HCT116 (cell line): ENCODE measurements at regions not wholly inside any gene's neighbourhood (a gene's known extent, or its start where the extent isn't known, plus 50 kb on each side); places are given as distances from the start of the nearest gene placed in this dataset.

Source experiments
- ATAC-seq: fragments of 200-7000 bp; cut with Tn5 transposase; 2 replicates; pipeline ENCODE4 v1.9.1; 2020; ENCODE audit warnings: mild to moderate bottlenecking, moderate library complexity
- BruUV-seq: library from RNA; stranded (reverse); fragments of 400-500 nt; replicated peaks from 2 replicates; lab custom pipeline; 2021; lab: Mats Ljungman, UMichigan
- CTCF ChIA-PET: fragments of 300-600 bp; sonication (Branson Sonifier 250); formaldehyde crosslinking; loops from one replicate; lab custom pipeline; 2021; ENCODE audit warnings: antibody characterized with exemption; lab: Charles Lee
- POLR2A ChIA-PET: fragments of 300-600, 350-600 bp; sonication (Branson Sonifier 250); formaldehyde crosslinking; loops from one replicate; lab custom pipeline; 2021; ENCODE audit warnings: antibody characterized with exemption; lab: Charles Lee
- RAD21 ChIA-PET, 2 experiments: fragments of 300-600 bp; sonication (Branson Sonifier 250); formaldehyde crosslinking; loops; one replicate each; lab custom pipeline; 2023; ENCODE audit warnings: low total read pairs in 2 of 2; ENCODE audit not compliant: uncharacterized antibody in 2 of 2, unreplicated experiment in 2 of 2, low non-redundant PET in 1 of 2; lab: Charles Lee
- DNase-seq: peaks from one replicate; pipeline ENCODE4 v3.0.0-alpha.2; 2010; ENCODE audit warnings: low read depth, low spot score
- H2AFZ ChIP-seq: fragments of 200-600 bp; shearing (Covaris generic), sonication (generic); 2 replicates; pipeline ENCODE4 v1.6.1; 2017; ENCODE audit warnings: low read depth, mixed run types, mixed read lengths, antibody characterized with exemption, low read length; ENCODE audit not compliant: poor library complexity, severe bottlenecking
- H3K27ac ChIP-seq: 2 replicates; pipeline ENCODE4 v1.5.1; 2012; ENCODE audit warnings: low read depth, low read length
- H3K27me3 ChIP-seq: fragments of 200-600 bp; sonication (generic); 2 replicates; pipeline ENCODE4 v1.6.1; 2016; ENCODE audit warnings: mixed run types, low read length, mixed read lengths; ENCODE audit not compliant: insufficient read depth
- H3K36me3 ChIP-seq, 2 experiments: fragments of 200-500 bp in 1 of 2; fragments of 200-600 bp in 1 of 2; sonication (Bioruptor generic) in 1 of 2; sonication (generic) in 1 of 2; 2 replicates each; pipeline versions ENCODE4 v1.5.1 to v1.6.1; 2014 to 2016; ENCODE audit warnings: low read length in 2 of 2, inconsistent platforms in 1 of 2, mixed read lengths in 1 of 2, mixed run types in 1 of 2; ENCODE audit not compliant: insufficient read depth in 2 of 2, control insufficient read depth in 1 of 2
- H3K4me1 ChIP-seq, 2 experiments: fragments of 200-600 bp in 1 of 2; sonication (generic) in 1 of 2; 2 replicates each; pipeline versions ENCODE4 v1.5.1 to v1.6.1; 2012 to 2017; ENCODE audit warnings: low read length in 2 of 2, inconsistent platforms in 1 of 2, mild to moderate bottlenecking in 1 of 2, mixed read lengths in 1 of 2, mixed run types in 1 of 2, moderate library complexity in 1 of 2; ENCODE audit not compliant: insufficient read depth in 2 of 2, control insufficient read depth in 1 of 2
- H3K4me2 ChIP-seq: fragments of 200-600 bp; sonication (generic); 2 replicates; pipeline ENCODE4 v1.6.1; 2017; ENCODE audit warnings: mixed run types, low read length, mixed read lengths
- H3K4me3 ChIP-seq, 2 experiments: fragments of 200-600 bp in 1 of 2; sonication (generic) in 1 of 2; replicated peaks in 1 of 2; 2 replicates each; pipeline ENCODE4 v1.5.1; 2011 to 2016; ENCODE audit warnings: low read length in 2 of 2, control low read depth in 1 of 2, low read depth in 1 of 2, mild to moderate bottlenecking in 1 of 2, mixed read lengths in 1 of 2, mixed run types in 1 of 2
- H3K79me2 ChIP-seq: fragments of 200-600 bp; sonication (generic); 2 replicates; pipeline ENCODE4 v1.6.1; 2017; ENCODE audit warnings: mild to moderate bottlenecking, mixed run types, low read length, moderate library complexity, mixed read lengths; ENCODE audit not compliant: insufficient read depth
- H3K9ac ChIP-seq: fragments of 200-600 bp; sonication (generic); 2 replicates; pipeline ENCODE4 v1.6.1; 2016; ENCODE audit warnings: low read length, mixed read lengths
- H3K9me2 ChIP-seq: fragments of 200-600 bp; sonication (generic), shearing (Covaris generic); 2 replicates; pipeline ENCODE4 v1.6.1; 2017; ENCODE audit warnings: mixed run types, mild to moderate bottlenecking, moderate library complexity; ENCODE audit not compliant: insufficient read depth
- H3K9me3 ChIP-seq, 2 experiments: fragments of 200-500 bp in 1 of 2; fragments of 200-600 bp in 1 of 2; sonication (Bioruptor generic) in 1 of 2; sonication (generic) in 1 of 2; 2 replicates each; pipeline ENCODE4 v1.6.1; 2014 to 2017; ENCODE audit warnings: low read length in 2 of 2, mixed read lengths in 2 of 2, inconsistent platforms in 1 of 2, low read depth in 1 of 2, mild to moderate bottlenecking in 1 of 2, mixed run types in 1 of 2, moderate library complexity in 1 of 2; ENCODE audit not compliant: control insufficient read depth in 1 of 2, insufficient read depth in 1 of 2
- H4K20me1 ChIP-seq: fragments of 200-600 bp; sonication (generic), shearing (Covaris generic); 2 replicates; pipeline ENCODE4 v1.6.1; 2017; ENCODE audit warnings: mixed run types, mild to moderate bottlenecking, moderate library complexity; ENCODE audit not compliant: insufficient read depth
- CBX3 ChIP-seq: IDR thresholded peaks from 2 replicates; pipeline ENCODE4 v1.6.1; 2012; ENCODE audit warnings: low read depth
- CEBPB ChIP-seq: IDR thresholded peaks from 2 replicates; pipeline ENCODE4 v1.6.1; 2012; ENCODE audit warnings: low read depth
- EGR1 ChIP-seq: IDR thresholded peaks from 2 replicates; pipeline ENCODE4 v1.6.1; 2012; ENCODE audit warnings: low read depth
- EZH2 ChIP-seq: fragments of 200-600 bp; sonication (generic); IDR thresholded peaks from 2 replicates; pipeline ENCODE4 v1.6.1; 2017; ENCODE audit warnings: antibody characterized with exemption, mixed run types
- EZH2phosphoT487 ChIP-seq: fragments of 200-600 bp; IDR thresholded peaks from 2 replicates; pipeline ENCODE4 v1.6.1; 2018; ENCODE audit warnings: antibody characterized with exemption, borderline replicate concordance
- FOSL1 ChIP-seq: IDR thresholded peaks from 2 replicates; pipeline ENCODE4 v1.6.1; 2012; ENCODE audit warnings: low read depth
- JUND ChIP-seq: IDR thresholded peaks from 2 replicates; pipeline ENCODE4 v1.6.1; 2012
- POLR2A ChIP-seq: IDR thresholded peaks from 2 replicates; pipeline ENCODE4 v1.7.0; 2011; ENCODE audit warnings: borderline replicate concordance; ENCODE audit not compliant: insufficient read depth, insufficient read length; ENCODE audit errors: extremely low read depth
- RAD21 ChIP-seq: IDR thresholded peaks from 2 replicates; pipeline ENCODE4 v1.6.1; 2012; ENCODE audit warnings: low read depth, mild to moderate bottlenecking
- SIN3A ChIP-seq: IDR thresholded peaks from 2 replicates; pipeline ENCODE4 v1.6.1; 2012; ENCODE audit warnings: low read depth
- SRF ChIP-seq: IDR thresholded peaks from 2 replicates; pipeline ENCODE4 v1.6.1; 2012; ENCODE audit warnings: low read depth
- TCF7L2 ChIP-seq: IDR thresholded peaks from 2 replicates; pipeline ENCODE4 v1.7.0; 2011; ENCODE audit warnings: borderline replicate concordance, inconsistent platforms; ENCODE audit not compliant: insufficient read depth, insufficient read length; ENCODE audit errors: extremely low read depth
- YY1 ChIP-seq: IDR thresholded peaks from 2 replicates; pipeline ENCODE4 v1.6.1; 2011; ENCODE audit warnings: low read length, low read depth, moderate library complexity, mild to moderate bottlenecking; ENCODE audit not compliant: insufficient replicate concordance; ENCODE audit errors: extremely low read depth
- ZFX ChIP-seq: fragments of 450-650 bp; IDR thresholded peaks from 2 replicates; pipeline ENCODE4 v1.6.1; 2017
- ZNF274 ChIP-seq: fragments of 200-500 bp; sonication (Bioruptor generic); IDR thresholded peaks from 2 replicates; pipeline ENCODE4 v1.6.1; 2014; ENCODE audit warnings: mild to moderate bottlenecking, low read depth, low read length, inconsistent platforms
- intact Hi-C: fragments of 100-400 bp; cut with micrococcal nuclease; formaldehyde crosslinking; loops from 2 replicates; pipeline ENCODE4 v1.10.0; 2022
- TF ChIP-seq, protein P1 (sequence below): IDR thresholded peaks from 2 replicates; pipeline ENCODE4 v1.6.1; 2012; ENCODE audit warnings: low read depth
- TF ChIP-seq, protein P2 (sequence below), 3 experiments: fragments of 200-600 bp in 1 of 3; sonication (generic) in 1 of 3; IDR thresholded peaks in 2 of 3; conservative IDR thresholded peaks in 1 of 3; 2 replicates each; pipeline ENCODE4 v1.5.1; 2012 to 2017; ENCODE audit warnings: low read depth in 2 of 3, low read length in 2 of 3, antibody characterized with exemption in 1 of 3, borderline replicate concordance in 1 of 3, control low read depth in 1 of 3, mild to moderate bottlenecking in 1 of 3, mixed read lengths in 1 of 3, mixed run types in 1 of 3, moderate library complexity in 1 of 3; ENCODE audit not compliant: insufficient read depth in 1 of 3
- TF ChIP-seq, protein P3 (sequence below): IDR thresholded peaks from 2 replicates; pipeline ENCODE4 v1.6.1; 2011; ENCODE audit warnings: mild to moderate bottlenecking, low read length, moderate library complexity; ENCODE audit not compliant: insufficient replicate concordance; ENCODE audit errors: extremely low read depth
- TF ChIP-seq, protein P4 (sequence below): IDR thresholded peaks from 2 replicates; pipeline ENCODE4 v1.6.1; 2012
- TF ChIP-seq, protein P5 (sequence below): IDR thresholded peaks from 2 replicates; pipeline ENCODE4 v1.6.1; 2012

DNA sequence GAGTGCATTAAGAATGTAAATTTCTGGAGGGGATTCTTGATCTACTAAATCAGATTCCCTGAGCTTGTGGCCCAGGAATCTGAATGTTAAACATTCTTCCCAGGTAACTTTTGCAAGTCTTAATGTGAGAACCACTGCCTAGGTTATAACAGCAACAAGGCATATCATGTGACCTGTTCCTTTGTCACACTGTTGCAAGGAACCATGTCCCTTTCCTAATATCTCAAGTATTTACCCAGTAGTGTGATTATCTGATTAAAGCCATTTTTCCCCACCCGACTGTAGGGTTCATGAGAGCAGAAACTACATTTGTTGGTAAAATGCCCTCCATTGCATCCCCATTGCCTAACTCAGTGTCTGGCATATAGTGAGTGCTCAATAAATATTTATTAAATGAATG is 112.9 kb upstream of the ATP1A1 start:
- H3K36me3 ChIP-seq = no peaks in the 10 kb centered on the region
- H3K4me2 ChIP-seq = no peak overlapping the region
- ATAC-seq (no peak), DNase-seq (no peak)
- peaks cover 0 to under 1% of the 10 kb centered on the region in 2 experiments; a peak in 1 of 4 replicates for H3K4me1 ChIP-seq
- ChIA-PET RAD21 (no interaction called here), CTCF (no interaction called here), POLR2A (interaction anchor here (1.1 kb wide), 1 partner anchor 116 kb away, joined by 3 read pairs; no protein-coding TSS in a partner anchor)
- H3K9ac ChIP-seq = no peak overlapping the region
- no peak overlapping the region for H3K27ac ChIP-seq
- intact Hi-C loops = no loop called here
- no peak overlapping the region for H3K4me3 ChIP-seq
- H3K9me2 ChIP-seq = no peaks in the 10 kb centered on the region
- BruUV-seq = no TSS peak
- no peaks in the 10 kb centered on the region; the same call in 1 of the 2 replicates for H3K27me3 ChIP-seq
- TF ChIP-seq, protein P1, sequence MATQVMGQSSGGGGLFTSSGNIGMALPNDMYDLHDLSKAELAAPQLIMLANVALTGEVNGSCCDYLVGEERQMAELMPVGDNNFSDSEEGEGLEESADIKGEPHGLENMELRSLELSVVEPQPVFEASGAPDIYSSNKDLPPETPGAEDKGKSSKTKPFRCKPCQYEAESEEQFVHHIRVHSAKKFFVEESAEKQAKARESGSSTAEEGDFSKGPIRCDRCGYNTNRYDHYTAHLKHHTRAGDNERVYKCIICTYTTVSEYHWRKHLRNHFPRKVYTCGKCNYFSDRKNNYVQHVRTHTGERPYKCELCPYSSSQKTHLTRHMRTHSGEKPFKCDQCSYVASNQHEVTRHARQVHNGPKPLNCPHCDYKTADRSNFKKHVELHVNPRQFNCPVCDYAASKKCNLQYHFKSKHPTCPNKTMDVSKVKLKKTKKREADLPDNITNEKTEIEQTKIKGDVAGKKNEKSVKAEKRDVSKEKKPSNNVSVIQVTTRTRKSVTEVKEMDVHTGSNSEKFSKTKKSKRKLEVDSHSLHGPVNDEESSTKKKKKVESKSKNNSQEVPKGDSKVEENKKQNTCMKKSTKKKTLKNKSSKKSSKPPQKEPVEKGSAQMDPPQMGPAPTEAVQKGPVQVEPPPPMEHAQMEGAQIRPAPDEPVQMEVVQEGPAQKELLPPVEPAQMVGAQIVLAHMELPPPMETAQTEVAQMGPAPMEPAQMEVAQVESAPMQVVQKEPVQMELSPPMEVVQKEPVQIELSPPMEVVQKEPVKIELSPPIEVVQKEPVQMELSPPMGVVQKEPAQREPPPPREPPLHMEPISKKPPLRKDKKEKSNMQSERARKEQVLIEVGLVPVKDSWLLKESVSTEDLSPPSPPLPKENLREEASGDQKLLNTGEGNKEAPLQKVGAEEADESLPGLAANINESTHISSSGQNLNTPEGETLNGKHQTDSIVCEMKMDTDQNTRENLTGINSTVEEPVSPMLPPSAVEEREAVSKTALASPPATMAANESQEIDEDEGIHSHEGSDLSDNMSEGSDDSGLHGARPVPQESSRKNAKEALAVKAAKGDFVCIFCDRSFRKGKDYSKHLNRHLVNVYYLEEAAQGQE = no peak
- TF ChIP-seq CEBPB (no peak), RAD21 (no peak), JUND (no peak), EZH2phosphoT487 (no peak), CBX3 (no peak), FOSL1 (no peak), SRF (no peak), SIN3A (no peak), EZH2 (no peak), POLR2A (no peak), ZFX (no peak), YY1 (no peak), ZNF274 (no peak), TCF7L2 (no peak), EGR1 (no peak)
- TF ChIP-seq, protein P2, sequence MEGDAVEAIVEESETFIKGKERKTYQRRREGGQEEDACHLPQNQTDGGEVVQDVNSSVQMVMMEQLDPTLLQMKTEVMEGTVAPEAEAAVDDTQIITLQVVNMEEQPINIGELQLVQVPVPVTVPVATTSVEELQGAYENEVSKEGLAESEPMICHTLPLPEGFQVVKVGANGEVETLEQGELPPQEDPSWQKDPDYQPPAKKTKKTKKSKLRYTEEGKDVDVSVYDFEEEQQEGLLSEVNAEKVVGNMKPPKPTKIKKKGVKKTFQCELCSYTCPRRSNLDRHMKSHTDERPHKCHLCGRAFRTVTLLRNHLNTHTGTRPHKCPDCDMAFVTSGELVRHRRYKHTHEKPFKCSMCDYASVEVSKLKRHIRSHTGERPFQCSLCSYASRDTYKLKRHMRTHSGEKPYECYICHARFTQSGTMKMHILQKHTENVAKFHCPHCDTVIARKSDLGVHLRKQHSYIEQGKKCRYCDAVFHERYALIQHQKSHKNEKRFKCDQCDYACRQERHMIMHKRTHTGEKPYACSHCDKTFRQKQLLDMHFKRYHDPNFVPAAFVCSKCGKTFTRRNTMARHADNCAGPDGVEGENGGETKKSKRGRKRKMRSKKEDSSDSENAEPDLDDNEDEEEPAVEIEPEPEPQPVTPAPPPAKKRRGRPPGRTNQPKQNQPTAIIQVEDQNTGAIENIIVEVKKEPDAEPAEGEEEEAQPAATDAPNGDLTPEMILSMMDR (IDR thresholded peaks at IDR 0.05 in 2 of 3, conservative IDR thresholded peaks at IDR 0.05 in 1 of 3; ENCODE audit: borderline replicate concordance in 1 of 3, insufficient read depth in 1 of 3, low read depth in 2 of 3, low read length in 2 of 3) = no peak
- TF ChIP-seq, protein P3, sequence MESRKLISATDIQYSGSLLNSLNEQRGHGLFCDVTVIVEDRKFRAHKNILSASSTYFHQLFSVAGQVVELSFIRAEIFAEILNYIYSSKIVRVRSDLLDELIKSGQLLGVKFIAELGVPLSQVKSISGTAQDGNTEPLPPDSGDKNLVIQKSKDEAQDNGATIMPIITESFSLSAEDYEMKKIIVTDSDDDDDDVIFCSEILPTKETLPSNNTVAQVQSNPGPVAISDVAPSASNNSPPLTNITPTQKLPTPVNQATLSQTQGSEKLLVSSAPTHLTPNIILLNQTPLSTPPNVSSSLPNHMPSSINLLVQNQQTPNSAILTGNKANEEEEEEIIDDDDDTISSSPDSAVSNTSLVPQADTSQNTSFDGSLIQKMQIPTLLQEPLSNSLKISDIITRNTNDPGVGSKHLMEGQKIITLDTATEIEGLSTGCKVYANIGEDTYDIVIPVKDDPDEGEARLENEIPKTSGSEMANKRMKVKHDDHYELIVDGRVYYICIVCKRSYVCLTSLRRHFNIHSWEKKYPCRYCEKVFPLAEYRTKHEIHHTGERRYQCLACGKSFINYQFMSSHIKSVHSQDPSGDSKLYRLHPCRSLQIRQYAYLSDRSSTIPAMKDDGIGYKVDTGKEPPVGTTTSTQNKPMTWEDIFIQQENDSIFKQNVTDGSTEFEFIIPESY = no peak
- TF ChIP-seq, protein P4, sequence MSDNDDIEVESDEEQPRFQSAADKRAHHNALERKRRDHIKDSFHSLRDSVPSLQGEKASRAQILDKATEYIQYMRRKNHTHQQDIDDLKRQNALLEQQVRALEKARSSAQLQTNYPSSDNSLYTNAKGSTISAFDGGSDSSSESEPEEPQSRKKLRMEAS = no peak
- TF ChIP-seq, protein P5, sequence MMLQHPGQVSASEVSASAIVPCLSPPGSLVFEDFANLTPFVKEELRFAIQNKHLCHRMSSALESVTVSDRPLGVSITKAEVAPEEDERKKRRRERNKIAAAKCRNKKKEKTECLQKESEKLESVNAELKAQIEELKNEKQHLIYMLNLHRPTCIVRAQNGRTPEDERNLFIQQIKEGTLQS = no peak
- no peaks in the 10 kb centered on the region for H4K20me1 ChIP-seq
- no peak overlapping the region for H2AFZ ChIP-seq
- no peaks in the 10 kb centered on the region for H3K9me3 ChIP-seq
- no peaks in the 10 kb centered on the region for H3K79me2 ChIP-seq
